HCT116 (cell line): ENCODE measurements at regions not wholly inside any gene's neighbourhood (a gene's known extent, or its start where the extent isn't known, plus 50 kb on each side); places are given as distances from the start of the nearest gene placed in this dataset.

Experiments
- ATAC-seq: fragments of 200-7000 bp; cut with Tn5 transposase; 2 replicates; pipeline ENCODE4 v1.9.1; 2020; ENCODE audit warnings: mild to moderate bottlenecking, moderate library complexity
- BruUV-seq: library from RNA; stranded (reverse); fragments of 400-500 nt; replicated peaks from 2 replicates; lab custom pipeline; 2021; lab: Mats Ljungman, UMichigan
- CTCF ChIA-PET: fragments of 300-600 bp; sonication (Branson Sonifier 250); formaldehyde crosslinking; loops from one replicate; lab custom pipeline; 2021; ENCODE audit warnings: antibody characterized with exemption; lab: Charles Lee
- POLR2A ChIA-PET: fragments of 300-600, 350-600 bp; sonication (Branson Sonifier 250); formaldehyde crosslinking; loops from one replicate; lab custom pipeline; 2021; ENCODE audit warnings: antibody characterized with exemption; lab: Charles Lee
- RAD21 ChIA-PET, 2 experiments: fragments of 300-600 bp; sonication (Branson Sonifier 250); formaldehyde crosslinking; loops; one replicate each; lab custom pipeline; 2023; ENCODE audit warnings: low total read pairs in 2 of 2; ENCODE audit not compliant: uncharacterized antibody in 2 of 2, unreplicated experiment in 2 of 2, low non-redundant PET in 1 of 2; lab: Charles Lee
- DNase-seq: peaks from one replicate; pipeline ENCODE4 v3.0.0-alpha.2; 2010; ENCODE audit warnings: low read depth, low spot score
- H2AFZ ChIP-seq: fragments of 200-600 bp; shearing (Covaris generic), sonication (generic); 2 replicates; pipeline ENCODE4 v1.6.1; 2017; ENCODE audit warnings: low read depth, mixed run types, mixed read lengths, antibody characterized with exemption, low read length; ENCODE audit not compliant: poor library complexity, severe bottlenecking
- H3K27ac ChIP-seq: 2 replicates; pipeline ENCODE4 v1.5.1; 2012; ENCODE audit warnings: low read depth, low read length
- H3K27me3 ChIP-seq: fragments of 200-600 bp; sonication (generic); 2 replicates; pipeline ENCODE4 v1.6.1; 2016; ENCODE audit warnings: mixed run types, low read length, mixed read lengths; ENCODE audit not compliant: insufficient read depth
- H3K36me3 ChIP-seq, 2 experiments: fragments of 200-500 bp in 1 of 2; fragments of 200-600 bp in 1 of 2; sonication (Bioruptor generic) in 1 of 2; sonication (generic) in 1 of 2; 2 replicates each; pipeline versions ENCODE4 v1.5.1 to v1.6.1; 2014 to 2016; ENCODE audit warnings: low read length in 2 of 2, inconsistent platforms in 1 of 2, mixed read lengths in 1 of 2, mixed run types in 1 of 2; ENCODE audit not compliant: insufficient read depth in 2 of 2, control insufficient read depth in 1 of 2
- H3K4me1 ChIP-seq, 2 experiments: fragments of 200-600 bp in 1 of 2; sonication (generic) in 1 of 2; 2 replicates each; pipeline versions ENCODE4 v1.5.1 to v1.6.1; 2012 to 2017; ENCODE audit warnings: low read length in 2 of 2, inconsistent platforms in 1 of 2, mild to moderate bottlenecking in 1 of 2, mixed read lengths in 1 of 2, mixed run types in 1 of 2, moderate library complexity in 1 of 2; ENCODE audit not compliant: insufficient read depth in 2 of 2, control insufficient read depth in 1 of 2
- H3K4me2 ChIP-seq: fragments of 200-600 bp; sonication (generic); 2 replicates; pipeline ENCODE4 v1.6.1; 2017; ENCODE audit warnings: mixed run types, low read length, mixed read lengths
- H3K4me3 ChIP-seq, 2 experiments: fragments of 200-600 bp in 1 of 2; sonication (generic) in 1 of 2; replicated peaks in 1 of 2; 2 replicates each; pipeline ENCODE4 v1.5.1; 2011 to 2016; ENCODE audit warnings: low read length in 2 of 2, control low read depth in 1 of 2, low read depth in 1 of 2, mild to moderate bottlenecking in 1 of 2, mixed read lengths in 1 of 2, mixed run types in 1 of 2
- H3K79me2 ChIP-seq: fragments of 200-600 bp; sonication (generic); 2 replicates; pipeline ENCODE4 v1.6.1; 2017; ENCODE audit warnings: mild to moderate bottlenecking, mixed run types, low read length, moderate library complexity, mixed read lengths; ENCODE audit not compliant: insufficient read depth
- H3K9ac ChIP-seq: fragments of 200-600 bp; sonication (generic); 2 replicates; pipeline ENCODE4 v1.6.1; 2016; ENCODE audit warnings: low read length, mixed read lengths
- H3K9me2 ChIP-seq: fragments of 200-600 bp; sonication (generic), shearing (Covaris generic); 2 replicates; pipeline ENCODE4 v1.6.1; 2017; ENCODE audit warnings: mixed run types, mild to moderate bottlenecking, moderate library complexity; ENCODE audit not compliant: insufficient read depth
- H3K9me3 ChIP-seq, 2 experiments: fragments of 200-500 bp in 1 of 2; fragments of 200-600 bp in 1 of 2; sonication (Bioruptor generic) in 1 of 2; sonication (generic) in 1 of 2; 2 replicates each; pipeline ENCODE4 v1.6.1; 2014 to 2017; ENCODE audit warnings: low read length in 2 of 2, mixed read lengths in 2 of 2, inconsistent platforms in 1 of 2, low read depth in 1 of 2, mild to moderate bottlenecking in 1 of 2, mixed run types in 1 of 2, moderate library complexity in 1 of 2; ENCODE audit not compliant: control insufficient read depth in 1 of 2, insufficient read depth in 1 of 2
- H4K20me1 ChIP-seq: fragments of 200-600 bp; sonication (generic), shearing (Covaris generic); 2 replicates; pipeline ENCODE4 v1.6.1; 2017; ENCODE audit warnings: mixed run types, mild to moderate bottlenecking, moderate library complexity; ENCODE audit not compliant: insufficient read depth
- CBX3 ChIP-seq: IDR thresholded peaks from 2 replicates; pipeline ENCODE4 v1.6.1; 2012; ENCODE audit warnings: low read depth
- CEBPB ChIP-seq: IDR thresholded peaks from 2 replicates; pipeline ENCODE4 v1.6.1; 2012; ENCODE audit warnings: low read depth
- EGR1 ChIP-seq: IDR thresholded peaks from 2 replicates; pipeline ENCODE4 v1.6.1; 2012; ENCODE audit warnings: low read depth
- ELF1 ChIP-seq: IDR thresholded peaks from 2 replicates; pipeline ENCODE4 v1.6.1; 2012; ENCODE audit warnings: low read depth, borderline replicate concordance
- EZH2 ChIP-seq: fragments of 200-600 bp; sonication (generic); IDR thresholded peaks from 2 replicates; pipeline ENCODE4 v1.6.1; 2017; ENCODE audit warnings: antibody characterized with exemption, mixed run types
- EZH2phosphoT487 ChIP-seq: fragments of 200-600 bp; IDR thresholded peaks from 2 replicates; pipeline ENCODE4 v1.6.1; 2018; ENCODE audit warnings: antibody characterized with exemption, borderline replicate concordance
- FOSL1 ChIP-seq: IDR thresholded peaks from 2 replicates; pipeline ENCODE4 v1.6.1; 2012; ENCODE audit warnings: low read depth
- POLR2A ChIP-seq: IDR thresholded peaks from 2 replicates; pipeline ENCODE4 v1.7.0; 2011; ENCODE audit warnings: borderline replicate concordance; ENCODE audit not compliant: insufficient read depth, insufficient read length; ENCODE audit errors: extremely low read depth
- POLR2AphosphoS5 ChIP-seq: IDR thresholded peaks from 2 replicates; pipeline ENCODE4 v1.6.1; 2011; ENCODE audit warnings: mild to moderate bottlenecking, low read depth, low read length, moderate library complexity
- SP1 ChIP-seq: IDR thresholded peaks from 2 replicates; pipeline ENCODE4 v1.6.1; 2012; ENCODE audit warnings: low read depth
- SRF ChIP-seq: IDR thresholded peaks from 2 replicates; pipeline ENCODE4 v1.6.1; 2012; ENCODE audit warnings: low read depth
- TCF7L2 ChIP-seq: IDR thresholded peaks from 2 replicates; pipeline ENCODE4 v1.7.0; 2011; ENCODE audit warnings: borderline replicate concordance, inconsistent platforms; ENCODE audit not compliant: insufficient read depth, insufficient read length; ENCODE audit errors: extremely low read depth
- YY1 ChIP-seq: IDR thresholded peaks from 2 replicates; pipeline ENCODE4 v1.6.1; 2011; ENCODE audit warnings: low read length, low read depth, moderate library complexity, mild to moderate bottlenecking; ENCODE audit not compliant: insufficient replicate concordance; ENCODE audit errors: extremely low read depth
- ZFX ChIP-seq: fragments of 450-650 bp; IDR thresholded peaks from 2 replicates; pipeline ENCODE4 v1.6.1; 2017
- ZNF274 ChIP-seq: fragments of 200-500 bp; sonication (Bioruptor generic); IDR thresholded peaks from 2 replicates; pipeline ENCODE4 v1.6.1; 2014; ENCODE audit warnings: mild to moderate bottlenecking, low read depth, low read length, inconsistent platforms
- intact Hi-C: fragments of 100-400 bp; cut with micrococcal nuclease; formaldehyde crosslinking; loops from 2 replicates; pipeline ENCODE4 v1.10.0; 2022
- TF ChIP-seq, protein P1 (sequence below), 3 experiments: fragments of 200-600 bp in 1 of 3; sonication (generic) in 1 of 3; IDR thresholded peaks in 2 of 3; conservative IDR thresholded peaks in 1 of 3; 2 replicates each; pipeline ENCODE4 v1.5.1; 2012 to 2017; ENCODE audit warnings: low read depth in 2 of 3, low read length in 2 of 3, antibody characterized with exemption in 1 of 3, borderline replicate concordance in 1 of 3, control low read depth in 1 of 3, mild to moderate bottlenecking in 1 of 3, mixed read lengths in 1 of 3, mixed run types in 1 of 3, moderate library complexity in 1 of 3; ENCODE audit not compliant: insufficient read depth in 1 of 3
- TF ChIP-seq, protein P2 (sequence below): IDR thresholded peaks from 2 replicates; pipeline ENCODE4 v1.6.1; 2012; ENCODE audit warnings: low read depth
- TF ChIP-seq, protein P3 (sequence below): IDR thresholded peaks from 2 replicates; pipeline ENCODE4 v1.6.1; 2012
- TF ChIP-seq, protein P4 (sequence below): IDR thresholded peaks from 2 replicates; pipeline ENCODE4 v1.6.1; 2011; ENCODE audit warnings: mild to moderate bottlenecking, low read length, moderate library complexity; ENCODE audit not compliant: insufficient replicate concordance; ENCODE audit errors: extremely low read depth

DNA sequence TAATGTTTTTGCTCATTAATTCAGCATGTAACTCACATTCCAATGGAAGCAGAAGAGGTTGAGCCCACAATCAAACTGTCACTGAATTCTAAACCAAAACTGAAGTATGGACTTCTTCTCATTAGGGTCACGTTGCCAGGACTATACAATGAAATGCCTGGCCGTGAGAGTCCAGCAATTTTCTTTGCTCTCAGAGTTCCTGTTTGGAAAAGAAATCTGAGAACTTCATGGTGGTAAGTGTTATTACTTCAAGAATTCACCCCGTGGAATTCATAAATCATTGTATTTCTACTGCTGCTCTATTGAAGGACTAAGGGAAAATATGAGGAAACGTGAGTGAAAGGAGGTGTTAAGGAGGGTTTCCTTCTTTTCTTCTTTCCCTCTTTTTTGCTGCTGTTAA, 441.8 kb upstream of the AKR1E2 start:
- no peaks in the 10 kb centered on the region for H3K79me2 ChIP-seq
- no peaks in the 10 kb centered on the region for H3K9me3 ChIP-seq
- ChIA-PET CTCF (no interaction called here), POLR2A (no interaction called here), RAD21 (no interaction called here)
- no peak overlapping the region for H3K27ac ChIP-seq
- no peak overlapping the region for H2AFZ ChIP-seq
- no peak overlapping the region for H3K9ac ChIP-seq
- intact Hi-C loops = no loop called here
- no peaks in the 10 kb centered on the region for H3K4me1 ChIP-seq
- H3K9me2 ChIP-seq = no peaks in the 10 kb centered on the region
- no peak overlapping the region for H3K4me3 ChIP-seq
- no peaks in the 10 kb centered on the region for H3K27me3 ChIP-seq
- no peak for DNase-seq
- BruUV-seq = no TSS peak
- no peak for ATAC-seq
- H3K4me2 ChIP-seq = no peak overlapping the region
- TF ChIP-seq, protein P1, sequence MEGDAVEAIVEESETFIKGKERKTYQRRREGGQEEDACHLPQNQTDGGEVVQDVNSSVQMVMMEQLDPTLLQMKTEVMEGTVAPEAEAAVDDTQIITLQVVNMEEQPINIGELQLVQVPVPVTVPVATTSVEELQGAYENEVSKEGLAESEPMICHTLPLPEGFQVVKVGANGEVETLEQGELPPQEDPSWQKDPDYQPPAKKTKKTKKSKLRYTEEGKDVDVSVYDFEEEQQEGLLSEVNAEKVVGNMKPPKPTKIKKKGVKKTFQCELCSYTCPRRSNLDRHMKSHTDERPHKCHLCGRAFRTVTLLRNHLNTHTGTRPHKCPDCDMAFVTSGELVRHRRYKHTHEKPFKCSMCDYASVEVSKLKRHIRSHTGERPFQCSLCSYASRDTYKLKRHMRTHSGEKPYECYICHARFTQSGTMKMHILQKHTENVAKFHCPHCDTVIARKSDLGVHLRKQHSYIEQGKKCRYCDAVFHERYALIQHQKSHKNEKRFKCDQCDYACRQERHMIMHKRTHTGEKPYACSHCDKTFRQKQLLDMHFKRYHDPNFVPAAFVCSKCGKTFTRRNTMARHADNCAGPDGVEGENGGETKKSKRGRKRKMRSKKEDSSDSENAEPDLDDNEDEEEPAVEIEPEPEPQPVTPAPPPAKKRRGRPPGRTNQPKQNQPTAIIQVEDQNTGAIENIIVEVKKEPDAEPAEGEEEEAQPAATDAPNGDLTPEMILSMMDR (IDR thresholded peaks at IDR 0.05 in 2 of 3, conservative IDR thresholded peaks at IDR 0.05 in 1 of 3; ENCODE audit: borderline replicate concordance in 1 of 3, insufficient read depth in 1 of 3, low read depth in 2 of 3, low read length in 2 of 3) = no peak
- TF ChIP-seq, protein P2, sequence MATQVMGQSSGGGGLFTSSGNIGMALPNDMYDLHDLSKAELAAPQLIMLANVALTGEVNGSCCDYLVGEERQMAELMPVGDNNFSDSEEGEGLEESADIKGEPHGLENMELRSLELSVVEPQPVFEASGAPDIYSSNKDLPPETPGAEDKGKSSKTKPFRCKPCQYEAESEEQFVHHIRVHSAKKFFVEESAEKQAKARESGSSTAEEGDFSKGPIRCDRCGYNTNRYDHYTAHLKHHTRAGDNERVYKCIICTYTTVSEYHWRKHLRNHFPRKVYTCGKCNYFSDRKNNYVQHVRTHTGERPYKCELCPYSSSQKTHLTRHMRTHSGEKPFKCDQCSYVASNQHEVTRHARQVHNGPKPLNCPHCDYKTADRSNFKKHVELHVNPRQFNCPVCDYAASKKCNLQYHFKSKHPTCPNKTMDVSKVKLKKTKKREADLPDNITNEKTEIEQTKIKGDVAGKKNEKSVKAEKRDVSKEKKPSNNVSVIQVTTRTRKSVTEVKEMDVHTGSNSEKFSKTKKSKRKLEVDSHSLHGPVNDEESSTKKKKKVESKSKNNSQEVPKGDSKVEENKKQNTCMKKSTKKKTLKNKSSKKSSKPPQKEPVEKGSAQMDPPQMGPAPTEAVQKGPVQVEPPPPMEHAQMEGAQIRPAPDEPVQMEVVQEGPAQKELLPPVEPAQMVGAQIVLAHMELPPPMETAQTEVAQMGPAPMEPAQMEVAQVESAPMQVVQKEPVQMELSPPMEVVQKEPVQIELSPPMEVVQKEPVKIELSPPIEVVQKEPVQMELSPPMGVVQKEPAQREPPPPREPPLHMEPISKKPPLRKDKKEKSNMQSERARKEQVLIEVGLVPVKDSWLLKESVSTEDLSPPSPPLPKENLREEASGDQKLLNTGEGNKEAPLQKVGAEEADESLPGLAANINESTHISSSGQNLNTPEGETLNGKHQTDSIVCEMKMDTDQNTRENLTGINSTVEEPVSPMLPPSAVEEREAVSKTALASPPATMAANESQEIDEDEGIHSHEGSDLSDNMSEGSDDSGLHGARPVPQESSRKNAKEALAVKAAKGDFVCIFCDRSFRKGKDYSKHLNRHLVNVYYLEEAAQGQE = no peak
- TF ChIP-seq POLR2A = no peak
- TF ChIP-seq SP1 = no peak
- TF ChIP-seq CBX3 = no peak
- no peak for TF ChIP-seq POLR2AphosphoS5
- TF ChIP-seq FOSL1 = no peak
- TF ChIP-seq EZH2phosphoT487 = no peak
- no peak for TF ChIP-seq ZNF274
- TF ChIP-seq, protein P3, sequence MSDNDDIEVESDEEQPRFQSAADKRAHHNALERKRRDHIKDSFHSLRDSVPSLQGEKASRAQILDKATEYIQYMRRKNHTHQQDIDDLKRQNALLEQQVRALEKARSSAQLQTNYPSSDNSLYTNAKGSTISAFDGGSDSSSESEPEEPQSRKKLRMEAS = no peak
- no peak for TF ChIP-seq EGR1
- TF ChIP-seq TCF7L2 = no peak
- no peak for TF ChIP-seq SRF
- no peak for TF ChIP-seq EZH2
- TF ChIP-seq CEBPB = no peak
- TF ChIP-seq YY1 = no peak
- no peak for TF ChIP-seq ELF1
- TF ChIP-seq ZFX = no peak
- TF ChIP-seq, protein P4, sequence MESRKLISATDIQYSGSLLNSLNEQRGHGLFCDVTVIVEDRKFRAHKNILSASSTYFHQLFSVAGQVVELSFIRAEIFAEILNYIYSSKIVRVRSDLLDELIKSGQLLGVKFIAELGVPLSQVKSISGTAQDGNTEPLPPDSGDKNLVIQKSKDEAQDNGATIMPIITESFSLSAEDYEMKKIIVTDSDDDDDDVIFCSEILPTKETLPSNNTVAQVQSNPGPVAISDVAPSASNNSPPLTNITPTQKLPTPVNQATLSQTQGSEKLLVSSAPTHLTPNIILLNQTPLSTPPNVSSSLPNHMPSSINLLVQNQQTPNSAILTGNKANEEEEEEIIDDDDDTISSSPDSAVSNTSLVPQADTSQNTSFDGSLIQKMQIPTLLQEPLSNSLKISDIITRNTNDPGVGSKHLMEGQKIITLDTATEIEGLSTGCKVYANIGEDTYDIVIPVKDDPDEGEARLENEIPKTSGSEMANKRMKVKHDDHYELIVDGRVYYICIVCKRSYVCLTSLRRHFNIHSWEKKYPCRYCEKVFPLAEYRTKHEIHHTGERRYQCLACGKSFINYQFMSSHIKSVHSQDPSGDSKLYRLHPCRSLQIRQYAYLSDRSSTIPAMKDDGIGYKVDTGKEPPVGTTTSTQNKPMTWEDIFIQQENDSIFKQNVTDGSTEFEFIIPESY = no peak
- no peaks in the 10 kb centered on the region for H4K20me1 ChIP-seq
- H3K36me3 ChIP-seq = no peaks in the 10 kb centered on the region
